WTC11 (cell line): ENCODE measurements at regions not wholly inside any gene's neighbourhood (a gene's known extent, or its start where the extent isn't known, plus 50 kb on each side); places are given as distances from the start of the nearest gene placed in this dataset.
A peak's percentile ranks its signal among the peaks of the same experiment; 100 is the strongest.

ENCODE experiments used
- ATAC-seq: fragments of 200-7000 bp; cut with Tn5 transposase; 2 replicates; pipeline ENCODE4 v1.10.0; 2021; ENCODE audit warnings: mild to moderate bottlenecking, moderate library complexity
- CTCF ChIA-PET: fragments of 300-600 bp; sonication (Branson Sonifier 250); formaldehyde crosslinking; loops from one replicate; lab custom pipeline; 2021; ENCODE audit warnings: antibody characterized with exemption; lab: Charles Lee
- POLR2A ChIA-PET: fragments of 350-600 bp; sonication (Branson Sonifier 250); formaldehyde crosslinking; loops from one replicate; lab custom pipeline; 2021; ENCODE audit warnings: antibody characterized with exemption; lab: Charles Lee
- DNase-seq: peaks from one replicate; pipeline ENCODE4 v3.0.0; 2021; ENCODE audit warnings: low spot score
- H3K27ac Mint-ChIP-seq: 2 replicates; pipeline ENCODE4 v1.8.0; 2021; ENCODE audit warnings: mixed read lengths
- H3K27me3 Mint-ChIP-seq: 2 replicates; pipeline ENCODE4 v1.8.0; 2021; ENCODE audit warnings: low read depth, mild to moderate bottlenecking, moderate library complexity, mixed read lengths
- H3K36me3 Mint-ChIP-seq: 2 replicates; pipeline ENCODE4 v1.8.0; 2021; ENCODE audit warnings: mixed read lengths
- H3K4me1 Mint-ChIP-seq: 2 replicates; pipeline ENCODE4 v1.8.0; 2022; ENCODE audit warnings: mixed read lengths
- H3K4me3 Mint-ChIP-seq: 2 replicates; pipeline ENCODE4 v1.8.0; 2021; ENCODE audit warnings: mild to moderate bottlenecking, moderate library complexity, mixed read lengths
- H3K9me3 Mint-ChIP-seq: 2 replicates; pipeline ENCODE4 v1.8.0; 2021; ENCODE audit warnings: mixed read lengths
- CREB1 ChIP-seq: sonication (generic); formaldehyde crosslinking; IDR thresholded peaks from 2 replicates; pipeline ENCODE4 v1.8.0; 2023; ENCODE audit warnings: mild to moderate bottlenecking, missing genetic modification reagents
- E2F1 ChIP-seq: sonication (generic); formaldehyde crosslinking; IDR thresholded peaks from 2 replicates; pipeline ENCODE4 v1.8.0; 2022; ENCODE audit warnings: mild to moderate bottlenecking, missing genetic modification reagents
- FOXP1 ChIP-seq: sonication (generic); formaldehyde crosslinking; IDR thresholded peaks from 2 replicates; pipeline ENCODE4 v1.8.0; 2022; ENCODE audit warnings: missing genetic modification reagents, mild to moderate bottlenecking, moderate library complexity, borderline replicate concordance
- GABPB1 ChIP-seq: sonication (generic); formaldehyde crosslinking; IDR thresholded peaks from 2 replicates; pipeline ENCODE4 v1.8.1; 2023; ENCODE audit warnings: mild to moderate bottlenecking, missing genetic modification reagents
- GRHL2 ChIP-seq: fragments of 250-450 bp; sonication (Bioruptor Pico); IDR thresholded peaks from 2 replicates; pipeline ENCODE4 v1.8.0; 2022; ENCODE audit warnings: mild to moderate bottlenecking, moderate library complexity; ENCODE audit not compliant: insufficient replicate concordance, severe bottlenecking
- HMGA2 ChIP-seq: fragments of 250-450 bp; sonication (Bioruptor Pico); IDR thresholded peaks from 2 replicates; pipeline ENCODE4 v1.4.0; 2021; ENCODE audit warnings: mild to moderate bottlenecking, moderate library complexity
- MYBL2 ChIP-seq: sonication (generic); formaldehyde crosslinking; IDR thresholded peaks from 2 replicates; pipeline ENCODE4 v1.8.1; 2023; ENCODE audit warnings: mild to moderate bottlenecking, moderate library complexity, missing genetic modification reagents
- NFATC4 ChIP-seq: fragments of 250-450 bp; sonication (Bioruptor Pico); IDR thresholded peaks from 2 replicates; pipeline ENCODE4 v1.9.0; 2021; ENCODE audit warnings: mild to moderate bottlenecking
- OVOL2 ChIP-seq: fragments of 250-450 bp; sonication (Bioruptor Pico); IDR thresholded peaks from 2 replicates; pipeline ENCODE4 v1.9.0; 2021; ENCODE audit warnings: mild to moderate bottlenecking, borderline replicate concordance
- RORB ChIP-seq: fragments of 250-450 bp; sonication (Bioruptor Pico); IDR thresholded peaks from 2 replicates; pipeline ENCODE4 v1.9.0; 2021; ENCODE audit warnings: mild to moderate bottlenecking
- SP1 ChIP-seq: sonication (generic); formaldehyde crosslinking; conservative IDR thresholded peaks from 2 replicates; pipeline ENCODE4 v1.8.1; 2022; ENCODE audit warnings: missing genetic modification reagents
- TEAD1 ChIP-seq: sonication (generic); formaldehyde crosslinking; IDR thresholded peaks from 2 replicates; pipeline ENCODE4 v1.8.0; 2022; ENCODE audit warnings: mild to moderate bottlenecking, missing genetic modification reagents
- TP53 ChIP-seq: sonication (generic); formaldehyde crosslinking; IDR thresholded peaks from 2 replicates; pipeline ENCODE4 v1.8.1; 2023; ENCODE audit warnings: mild to moderate bottlenecking, missing genetic modification reagents
- USF1 ChIP-seq: sonication (generic); formaldehyde crosslinking; IDR thresholded peaks from 2 replicates; pipeline ENCODE4 v1.8.0; 2022; ENCODE audit warnings: mild to moderate bottlenecking, missing genetic modification reagents
- USF2 ChIP-seq: sonication (generic); formaldehyde crosslinking; IDR thresholded peaks from 2 replicates; pipeline ENCODE4 v1.8.1; 2023; ENCODE audit warnings: mild to moderate bottlenecking, missing genetic modification reagents, moderate library complexity
- ZNF121 ChIP-seq: sonication (generic); formaldehyde crosslinking; IDR thresholded peaks from 2 replicates; pipeline ENCODE4 v1.8.0; 2023; ENCODE audit warnings: missing genetic modification reagents
- ZNF138 ChIP-seq: sonication (generic); formaldehyde crosslinking; conservative IDR thresholded peaks from 2 replicates; pipeline ENCODE4 v1.8.1; 2022; ENCODE audit warnings: mild to moderate bottlenecking, moderate library complexity, missing genetic modification reagents
- ZNF532 ChIP-seq: fragments of 250-450 bp; sonication (Bioruptor Pico); IDR thresholded peaks from 2 replicates; pipeline ENCODE4 v1.9.0; 2021; ENCODE audit warnings: mild to moderate bottlenecking, borderline replicate concordance
- TF ChIP-seq, protein P1 (sequence below): sonication (generic); formaldehyde crosslinking; IDR thresholded peaks from 2 replicates; pipeline ENCODE4 v1.8.0; 2023; ENCODE audit warnings: missing genetic modification reagents
- TF ChIP-seq, protein P2 (sequence below): sonication (generic); formaldehyde crosslinking; IDR thresholded peaks from 2 replicates; pipeline ENCODE4 v1.8.1; 2022; ENCODE audit warnings: mild to moderate bottlenecking, moderate library complexity, missing genetic modification reagents

GRCh38 chr18:34287825-34288224 lies 63.1 kb upstream of the NOL4 start:
- Mint-ChIP-seq H3K27me3 (no peaks in the 10 kb centered on the region), H3K4me3 (no peak overlapping the region), H3K27ac (no peak overlapping the region), H3K36me3 (peaks cover 14% of the 10 kb centered on the region), H3K9me3 (peaks cover 31% of the 10 kb centered on the region), H3K4me1 (no peaks in the 10 kb centered on the region)
- DNase-seq = no peak
- TF ChIP-seq ZNF138 (CRISPR knock-in tag) (no peak), GABPB1 (CRISPR knock-in tag) (no peak), HMGA2 (CRISPR knock-in tag) (no peak)
- CTCF ChIA-PET = no interaction called here
- no peak for ATAC-seq
- POLR2A ChIA-PET = no interaction called here

GRCh38 chr18:34292594-34292993 lies 67.9 kb upstream of the NOL4 start:
- TF ChIP-seq, protein P1, sequence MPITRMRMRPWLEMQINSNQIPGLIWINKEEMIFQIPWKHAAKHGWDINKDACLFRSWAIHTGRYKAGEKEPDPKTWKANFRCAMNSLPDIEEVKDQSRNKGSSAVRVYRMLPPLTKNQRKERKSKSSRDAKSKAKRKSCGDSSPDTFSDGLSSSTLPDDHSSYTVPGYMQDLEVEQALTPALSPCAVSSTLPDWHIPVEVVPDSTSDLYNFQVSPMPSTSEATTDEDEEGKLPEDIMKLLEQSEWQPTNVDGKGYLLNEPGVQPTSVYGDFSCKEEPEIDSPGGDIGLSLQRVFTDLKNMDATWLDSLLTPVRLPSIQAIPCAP (CRISPR knock-in tag) = no peak
- TF ChIP-seq OVOL2 (CRISPR knock-in tag) = no peak
- no peak for TF ChIP-seq TEAD1 (CRISPR knock-in tag)
- no peak for TF ChIP-seq ZNF121
- no peak for TF ChIP-seq NFATC4 (CRISPR knock-in tag)
- TF ChIP-seq USF1 (CRISPR knock-in tag) = no peak
- no peak for TF ChIP-seq RORB (CRISPR knock-in tag)
- no peak for TF ChIP-seq CREB1 (CRISPR knock-in tag)
- TF ChIP-seq, all 79 proteins: peak for 0
- Mint-ChIP-seq H3K27me3 (no peaks in the 10 kb centered on the region), H3K9me3 (peaks cover 37% of the 10 kb centered on the region), H3K4me1 (peaks cover 11% of the 10 kb centered on the region), H3K27ac (no peak overlapping the region), H3K36me3 (peaks cover 24% of the 10 kb centered on the region), H3K4me3 (no peak overlapping the region)
- POLR2A ChIA-PET = no interaction called here
- ATAC-seq (no peak), DNase-seq (no peak)
- CTCF ChIA-PET = no interaction called here

DNA sequence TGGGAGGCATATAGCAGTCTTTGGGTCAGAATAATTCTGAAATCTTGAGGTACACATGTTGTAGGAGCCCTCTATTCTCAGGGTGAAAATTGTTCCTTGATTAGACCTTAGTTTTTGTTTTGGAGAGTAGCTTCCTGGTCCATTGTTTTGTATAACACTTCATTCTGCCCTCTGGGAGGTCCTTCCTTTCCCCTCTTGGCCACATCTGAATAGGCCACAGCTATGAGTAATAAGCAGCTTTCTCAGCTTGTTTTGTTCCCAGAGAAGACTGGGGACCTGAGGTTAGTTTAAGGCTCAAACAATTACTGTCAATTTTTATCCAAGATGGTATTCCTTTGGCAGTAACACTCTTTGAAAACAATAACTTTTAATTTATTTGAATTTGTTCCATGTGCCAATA lies 72.6 kb upstream of the NOL4 start:
- no peak for TF ChIP-seq GRHL2
- no peak for TF ChIP-seq E2F1 (CRISPR knock-in tag)
- TF ChIP-seq ZNF532 (CRISPR knock-in tag) = no peak
- TF ChIP-seq SP1 (CRISPR knock-in tag) = no peak
- no peak for TF ChIP-seq MYBL2
- no peak for TF ChIP-seq USF1 (CRISPR knock-in tag)
- TF ChIP-seq TP53 (CRISPR knock-in tag) = no peak
- no peak for TF ChIP-seq USF2 (CRISPR knock-in tag)
- no peak for TF ChIP-seq ZNF121
- TF ChIP-seq, protein P2, sequence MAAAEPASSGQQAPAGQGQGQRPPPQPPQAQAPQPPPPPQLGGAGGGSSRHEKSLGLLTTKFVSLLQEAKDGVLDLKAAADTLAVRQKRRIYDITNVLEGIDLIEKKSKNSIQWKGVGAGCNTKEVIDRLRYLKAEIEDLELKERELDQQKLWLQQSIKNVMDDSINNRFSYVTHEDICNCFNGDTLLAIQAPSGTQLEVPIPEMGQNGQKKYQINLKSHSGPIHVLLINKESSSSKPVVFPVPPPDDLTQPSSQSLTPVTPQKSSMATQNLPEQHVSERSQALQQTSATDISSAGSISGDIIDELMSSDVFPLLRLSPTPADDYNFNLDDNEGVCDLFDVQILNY (CRISPR knock-in tag) = no peak
- TF ChIP-seq FOXP1 (CRISPR knock-in tag) = no peak
- POLR2A ChIA-PET = no interaction called here
- Mint-ChIP-seq H3K4me1 (peaks cover 16% of the 10 kb centered on the region), H3K9me3 (peaks cover 26% of the 10 kb centered on the region), H3K27ac (no peak overlapping the region), H3K27me3 (no peaks in the 10 kb centered on the region), H3K36me3 (peaks cover 18% of the 10 kb centered on the region), H3K4me3 (no peak overlapping the region)
- CTCF ChIA-PET = interaction anchor here (1.6 kb wide), 1 partner anchor 72 kb away, joined by 7 read pairs; the partner anchor contains the start of gene NOL4
- ATAC-seq (peak; percentile 79), DNase-seq (no peak)
